Colonic mucosa (tissue), 4 donors: ENCODE measurements at regions not wholly inside any gene's neighbourhood (a gene's known extent, or its start where the extent isn't known, plus 50 kb on each side); places are given as distances from the start of the nearest gene placed in this dataset.

ENCODE experiments used
- DNase-seq: peaks from one replicate; pipeline ENCODE4 v3.0.0-alpha.2; 2020
- H3K27ac ChIP-seq: fragments of 200-600 bp; one replicate; pipeline ENCODE4 v1.8.0; 2021
- H3K27me3 ChIP-seq: fragments of 200-600 bp; one replicate; pipeline ENCODE4 v1.8.0; 2021
- H3K36me3 ChIP-seq: fragments of 200-600 bp; one replicate; pipeline ENCODE4 v1.8.0; 2021
- H3K4me1 ChIP-seq: fragments of 200-600 bp; one replicate; pipeline ENCODE4 v1.8.0; 2021; ENCODE audit warnings: mild to moderate bottlenecking
- H3K4me3 ChIP-seq: fragments of 200-600 bp; one replicate; pipeline ENCODE4 v1.8.0; 2021
- H3K9ac ChIP-seq, 2 donors: one replicate each; pipeline ENCODE4 v1.7.0; 2013; ENCODE audit warnings: control low read depth in 2 of 2, low read depth in 2 of 2, low read length in 2 of 2
- H3K9me3 ChIP-seq: fragments of 200-600 bp; one replicate; pipeline ENCODE4 v1.8.0; 2021
- intact Hi-C: fragments of 100-400 bp; cut with DNase I; formaldehyde crosslinking; loops from one replicate; pipeline ENCODE4 v1.14.1; 2022
- TF ChIP-seq, protein P1 (sequence below): fragments of 200-600 bp; IDR thresholded peaks from one replicate; pipeline ENCODE4 v1.8.0; 2022; ENCODE audit warnings: antibody characterized with exemption, mild to moderate bottlenecking
- donor health status: healthy.
- donor health status: DM: no; HTN: no; CAD: no.
- donor health status: DM: no; HTN: no; CAD: no.

DNA sequence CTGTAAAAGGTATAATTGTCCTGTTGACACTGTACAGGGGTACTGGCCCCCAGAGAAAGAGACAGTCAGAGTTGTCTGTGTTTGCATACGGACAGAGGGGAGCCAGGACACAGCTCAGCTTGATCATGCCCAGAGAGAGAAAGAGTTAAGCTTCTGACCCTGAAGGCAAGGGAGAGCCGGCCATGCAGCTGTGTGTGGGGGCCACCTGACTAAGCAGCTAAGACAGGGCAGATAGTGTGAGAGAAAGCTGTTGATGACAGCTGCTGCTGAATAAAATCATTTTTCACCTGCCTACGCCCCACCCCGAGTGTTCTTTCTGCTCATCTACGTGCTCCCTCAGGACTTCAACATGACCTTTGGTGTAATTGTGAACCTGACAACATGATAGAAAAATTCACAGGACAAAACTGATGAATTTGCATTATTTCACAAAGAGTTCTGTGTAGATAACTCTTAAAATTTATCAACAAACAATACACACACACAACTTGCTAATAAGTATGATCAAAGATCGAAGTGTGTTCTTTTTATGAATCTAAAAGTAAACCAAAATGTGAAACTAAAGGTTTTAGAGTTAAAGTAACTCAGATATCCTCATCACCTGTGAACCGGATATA is 1294.3 kb upstream of the ATXN8OS start:
- Histone ChIP-seq H3K36me3 (no peaks in the 10 kb centered on the region), H3K4me1 (no peaks in the 10 kb centered on the region), H3K9me3 (no peaks in the 10 kb centered on the region), H3K4me3 (no peak overlapping the region), H3K9ac (no peak overlapping the region), H3K27me3 (no peaks in the 10 kb centered on the region), H3K27ac (no peak overlapping the region)
- intact Hi-C loops, result no loop called here
- DNase-seq, result no peak
- TF ChIP-seq, protein P1, sequence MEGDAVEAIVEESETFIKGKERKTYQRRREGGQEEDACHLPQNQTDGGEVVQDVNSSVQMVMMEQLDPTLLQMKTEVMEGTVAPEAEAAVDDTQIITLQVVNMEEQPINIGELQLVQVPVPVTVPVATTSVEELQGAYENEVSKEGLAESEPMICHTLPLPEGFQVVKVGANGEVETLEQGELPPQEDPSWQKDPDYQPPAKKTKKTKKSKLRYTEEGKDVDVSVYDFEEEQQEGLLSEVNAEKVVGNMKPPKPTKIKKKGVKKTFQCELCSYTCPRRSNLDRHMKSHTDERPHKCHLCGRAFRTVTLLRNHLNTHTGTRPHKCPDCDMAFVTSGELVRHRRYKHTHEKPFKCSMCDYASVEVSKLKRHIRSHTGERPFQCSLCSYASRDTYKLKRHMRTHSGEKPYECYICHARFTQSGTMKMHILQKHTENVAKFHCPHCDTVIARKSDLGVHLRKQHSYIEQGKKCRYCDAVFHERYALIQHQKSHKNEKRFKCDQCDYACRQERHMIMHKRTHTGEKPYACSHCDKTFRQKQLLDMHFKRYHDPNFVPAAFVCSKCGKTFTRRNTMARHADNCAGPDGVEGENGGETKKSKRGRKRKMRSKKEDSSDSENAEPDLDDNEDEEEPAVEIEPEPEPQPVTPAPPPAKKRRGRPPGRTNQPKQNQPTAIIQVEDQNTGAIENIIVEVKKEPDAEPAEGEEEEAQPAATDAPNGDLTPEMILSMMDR, result no peak

DNA sequence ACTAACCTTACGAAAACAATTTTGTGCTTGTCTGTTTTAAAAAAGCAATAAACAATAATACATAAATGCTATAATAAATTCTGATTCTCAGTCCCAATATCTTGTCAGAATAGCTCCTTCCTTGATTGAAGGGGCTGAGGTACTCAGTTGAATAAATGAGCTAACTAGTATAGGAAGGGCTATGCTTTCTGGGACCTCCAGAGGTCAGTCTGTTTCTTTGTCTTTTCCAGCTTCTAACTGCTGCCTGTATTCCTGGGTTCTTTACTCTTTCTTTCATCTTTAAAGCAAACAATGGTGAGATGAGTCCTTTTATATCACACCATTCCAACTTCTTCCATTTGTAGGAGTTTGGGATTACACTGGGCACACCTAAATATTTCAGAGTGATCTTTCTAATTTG is 1297.0 kb upstream of the ATXN8OS start:
- Histone ChIP-seq H3K4me1 (no peaks in the 10 kb centered on the region), H3K27ac (no peak overlapping the region), H3K36me3 (no peaks in the 10 kb centered on the region), H3K4me3 (no peak overlapping the region), H3K9ac (no peak overlapping the region), H3K9me3 (no peaks in the 10 kb centered on the region), H3K27me3 (no peaks in the 10 kb centered on the region)
- TF ChIP-seq, protein P1, result no peak
- intact Hi-C loops, result no loop called here
- DNase-seq, result no peak

DNA sequence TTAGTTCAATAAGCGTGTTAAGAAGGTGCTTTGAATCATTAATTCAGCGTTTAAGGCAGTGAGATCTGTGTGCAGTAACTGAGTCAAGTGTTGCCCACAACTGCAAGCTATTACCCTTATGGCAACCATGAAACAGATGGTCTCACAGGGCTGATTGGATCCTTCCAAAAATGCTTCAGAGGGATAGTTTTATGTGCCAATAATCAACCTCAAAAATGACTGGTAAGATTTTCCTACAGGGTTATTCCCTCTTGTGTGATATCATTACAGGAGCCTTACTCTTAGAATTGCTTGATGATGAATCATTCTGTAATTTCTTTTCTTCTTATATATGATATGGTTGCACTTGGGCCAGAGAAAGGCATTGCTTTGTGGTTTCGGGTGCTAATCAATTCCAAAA is 1299.2 kb upstream of the ATXN8OS start:
- intact Hi-C loops, result no loop called here
- H3K27me3 ChIP-seq, result no peaks in the 10 kb centered on the region
- H3K4me3 ChIP-seq, result no peak overlapping the region
- H3K9me3 ChIP-seq, result no peaks in the 10 kb centered on the region
- no peak for DNase-seq
- TF ChIP-seq, protein P1, result no peak
- no peak overlapping the region for H3K9ac ChIP-seq
- H3K36me3 ChIP-seq, result no peaks in the 10 kb centered on the region
- H3K4me1 ChIP-seq, result no peaks in the 10 kb centered on the region
- H3K27ac ChIP-seq, result no peak overlapping the region

DNA sequence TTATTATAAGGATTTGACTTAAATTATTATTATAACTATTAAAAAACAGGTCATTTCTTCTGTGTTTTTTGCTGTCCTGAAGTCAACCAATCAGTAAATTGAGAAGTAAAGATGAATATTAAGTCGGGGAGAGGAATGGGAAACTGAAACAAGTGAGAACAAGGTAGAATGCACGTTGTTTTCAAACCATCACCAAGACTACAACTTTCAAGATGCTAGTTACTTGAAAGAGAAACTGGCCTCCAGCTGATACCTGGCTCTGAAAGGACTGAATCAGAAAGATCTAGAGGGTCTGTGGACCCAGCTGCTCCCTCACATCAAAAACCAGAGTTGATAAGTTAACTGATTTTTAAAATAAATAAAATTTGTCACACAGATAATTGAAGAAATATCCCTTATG is 1301.5 kb upstream of the ATXN8OS start:
- Histone ChIP-seq H3K4me1 (no peaks in the 10 kb centered on the region), H3K9me3 (no peaks in the 10 kb centered on the region), H3K36me3 (no peaks in the 10 kb centered on the region), H3K9ac (no peak overlapping the region), H3K27me3 (no peaks in the 10 kb centered on the region), H3K27ac (no peak overlapping the region), H3K4me3 (no peak overlapping the region)
- intact Hi-C loops, result no loop called here
- no peak for DNase-seq
- TF ChIP-seq, protein P1, result no peak

DNA sequence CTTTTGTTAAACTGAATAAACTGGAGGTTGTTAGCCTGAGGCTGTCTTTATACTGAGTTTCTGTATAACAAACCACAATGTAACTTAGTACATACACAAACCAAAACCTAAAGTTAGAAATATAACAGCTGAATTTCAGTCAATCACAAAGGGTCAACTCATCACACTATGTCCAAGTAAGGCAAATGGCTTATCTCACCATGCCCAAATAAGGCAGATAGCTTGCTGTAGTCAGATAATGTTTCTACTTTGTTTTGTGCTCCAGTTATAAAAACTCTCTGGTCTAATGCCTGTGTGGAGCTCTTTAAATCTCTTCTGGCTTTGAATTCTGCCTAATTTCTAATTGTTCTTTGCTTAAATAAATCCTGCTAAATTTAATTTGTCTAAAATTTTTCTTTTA is 1323.4 kb upstream of the ATXN8OS start:
- no peak for DNase-seq
- Histone ChIP-seq H3K36me3 (no peaks in the 10 kb centered on the region), H3K9me3 (no peaks in the 10 kb centered on the region), H3K27me3 (no peaks in the 10 kb centered on the region), H3K4me3 (no peak overlapping the region), H3K9ac (no peak overlapping the region), H3K4me1 (no peaks in the 10 kb centered on the region), H3K27ac (no peak overlapping the region)
- TF ChIP-seq, protein P1, result no peak
- intact Hi-C loops, result no loop called here
